ENCODE measurements at regions not wholly inside any gene's neighbourhood (a gene's known extent, or its start where the extent isn't known, plus 50 kb on each side); places are given as distances from the start of the nearest gene placed in this dataset.

GRCh38 chr1:62941780-62942179 is 157.8 kb downstream of the ATG4C start:
- Histone ChIP-seq H3K4me3 (no peak overlapping the region), H3K27ac (no peak overlapping the region), H3K9me3 (no peaks in the 10 kb centered on the region), H3K4me1 (no peaks in the 10 kb centered on the region), H3K27me3 (no peaks in the 10 kb centered on the region), H3K36me3 (no peaks in the 10 kb centered on the region)
- ATAC-seq (no peak), DNase-seq (no peak)
- in situ Hi-C loops (cut with MboI; ENCODE audit: low sequenced_read_pairs in 4 of 4) (no loop called here), intact Hi-C loops (cut with DNase I; ENCODE audit: low total_unique reads) (no loop called here)
- no peak for TF ChIP-seq CTCF (IDR thresholded peaks at IDR 0.05 in 4 of 5, conservative IDR thresholded peaks at IDR 0.05 in 1 of 5)
- no peak for TF ChIP-seq POLR2A (IDR thresholded peaks at IDR 0.05)

GRCh38 chr1:62946511-62946910 is 162.6 kb downstream of the ATG4C start:
- Histone ChIP-seq H3K4me3 (no peak overlapping the region), H3K27me3 (peaks cover 0 to 11% (median 0%) of the 10 kb centered on the region in 3 donors), H3K36me3 (no peaks in the 10 kb centered on the region), H3K27ac (no peak overlapping the region), H3K4me1 (no peaks in the 10 kb centered on the region), H3K9me3 (no peaks in the 10 kb centered on the region)
- intact Hi-C loops (cut with DNase I; ENCODE audit: low total_unique reads) (no loop called here), in situ Hi-C loops (cut with MboI; ENCODE audit: low sequenced_read_pairs in 4 of 4) (no loop called here)
- no peak for ATAC-seq
- no peak for TF ChIP-seq CTCF (IDR thresholded peaks at IDR 0.05 in 4 of 5, conservative IDR thresholded peaks at IDR 0.05 in 1 of 5)
- no peak for TF ChIP-seq POLR2A (IDR thresholded peaks at IDR 0.05)
- no peak for DNase-seq

- Histone ChIP-seq H3K4me1 (no peaks in the 10 kb centered on the region), H3K27me3 (peaks cover 0 to 21% (median 7%) of the 10 kb centered on the region in 3 donors), H3K36me3 (no peaks in the 10 kb centered on the region), H3K27ac (no peak overlapping the region), H3K4me3 (no peak overlapping the region), H3K9me3 (no peaks in the 10 kb centered on the region)
- ATAC-seq (no peak), DNase-seq (no peak)
- in situ Hi-C loops (cut with MboI; ENCODE audit: low sequenced_read_pairs in 4 of 4) (no loop called here), intact Hi-C loops (cut with DNase I; ENCODE audit: low total_unique reads) (no loop called here)
- TF ChIP-seq POLR2A (IDR thresholded peaks at IDR 0.05) (no peak), CTCF (IDR thresholded peaks at IDR 0.05 in 4 of 5, conservative IDR thresholded peaks at IDR 0.05 in 1 of 5) (no peak)
Measured at GRCh38 chr1:62951428-62951827, 167.5 kb downstream of the ATG4C start.

- TF ChIP-seq POLR2A (IDR thresholded peaks at IDR 0.05) (no peak), CTCF (IDR thresholded peaks at IDR 0.05 in 4 of 5, conservative IDR thresholded peaks at IDR 0.05 in 1 of 5) (no peak)
- in situ Hi-C loops (cut with MboI; ENCODE audit: low sequenced_read_pairs in 4 of 4) = no loop called here
- intact Hi-C loops (cut with DNase I; ENCODE audit: low total_unique reads) = no loop called here
- DNase-seq (no peak), ATAC-seq (no peak)
- no peak overlapping the region for H3K27ac ChIP-seq
- no peaks in the 10 kb centered on the region for H3K9me3 ChIP-seq
- H3K27me3 ChIP-seq = peaks cover 0 to 21% (median 7%) of the 10 kb centered on the region in 3 donors
- H3K4me1 ChIP-seq = no peaks in the 10 kb centered on the region
- H3K4me3 ChIP-seq = no peak overlapping the region
- H3K36me3 ChIP-seq = no peaks in the 10 kb centered on the region
Measured at GRCh38 chr1:62952596-62952995, 168.7 kb downstream of the ATG4C start.

- Histone ChIP-seq H3K4me3 (no peak overlapping the region), H3K27ac (no peak overlapping the region), H3K9me3 (no peaks in the 10 kb centered on the region), H3K4me1 (no peaks in the 10 kb centered on the region), H3K27me3 (peaks cover 0 to 21% (median 7%) of the 10 kb centered on the region in 3 donors), H3K36me3 (no peaks in the 10 kb centered on the region)
- DNase-seq (no peak), ATAC-seq (no peak)
- in situ Hi-C loops (cut with MboI; ENCODE audit: low sequenced_read_pairs in 4 of 4) (no loop called here), intact Hi-C loops (cut with DNase I; ENCODE audit: low total_unique reads) (no loop called here)
- TF ChIP-seq POLR2A (IDR thresholded peaks at IDR 0.05) (no peak), CTCF (IDR thresholded peaks at IDR 0.05 in 4 of 5, conservative IDR thresholded peaks at IDR 0.05 in 1 of 5) (no peak)
Measured at GRCh38 chr1:62953633-62954032, 169.7 kb downstream of the ATG4C start.

All from gastrocnemius medialis (tissue), 4 donors.